ENCODE measurements at regions not wholly inside any gene's neighbourhood (a gene's known extent, or its start where the extent isn't known, plus 50 kb on each side); places are given as distances from the start of the nearest gene placed in this dataset.

GRCh38 chr2:171228826-171229225 is 68.1 kb upstream of the TLK1 start:
- TF ChIP-seq CTCF (conservative IDR thresholded peaks at IDR 0.05 in 1 of 2, IDR thresholded peaks at IDR 0.05 in 1 of 2; ENCODE audit: low read depth in 1 of 2, low read length in 2 of 2) (no peak), EZH2 (IDR thresholded peaks at IDR 0.05; ENCODE audit: low read length, missing control alignments) (no peak)
